Activated CD4-positive, alpha-beta T cell treated with anti-CD3 and anti-CD28 coated beads, Interleukin-2, amount 50 U/mL, for 24 hours (primary cell): ENCODE measurements at regions not wholly inside any gene's neighbourhood (a gene's known extent, or its start where the extent isn't known, plus 50 kb on each side); places are given as distances from the start of the nearest gene placed in this dataset.

Source experiments
- DNase-seq, 2 donors: peaks; one replicate each; pipeline ENCODE4 v3.0.0-alpha.2; 2020; ENCODE audit warnings: low read depth in 1 of 2, low spot score in 1 of 2

- DNase-seq, result no peak
Observed at GRCh38 chr2:59888706-59889105, 664.7 kb downstream of the BCL11A start.

DNA sequence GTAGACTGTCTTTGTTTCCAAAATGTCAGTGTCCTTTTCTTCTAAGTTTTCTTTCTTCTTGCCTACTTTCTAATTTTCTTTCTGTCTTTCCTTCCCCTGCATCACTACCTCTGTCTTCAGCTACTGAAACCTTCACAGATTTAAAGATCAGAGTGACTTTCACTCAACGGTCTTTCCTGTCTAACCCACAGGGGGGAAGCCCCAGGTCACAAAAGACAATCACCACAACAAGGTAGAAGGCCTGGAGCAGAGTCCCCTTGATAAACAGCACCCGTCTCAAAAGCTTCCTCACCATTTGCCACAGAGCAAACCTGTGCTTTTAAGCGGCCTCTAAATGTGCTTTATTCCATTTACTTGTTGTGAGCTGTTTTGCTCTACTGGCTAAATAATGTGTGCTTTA lies 665.4 kb downstream of the BCL11A start:
- peak in 1 of 2 donors; percentile 15 for DNase-seq

- DNase-seq, result no peak
Observed at GRCh38 chr2:59887366-59887765, 666.1 kb downstream of the BCL11A start.

DNA sequence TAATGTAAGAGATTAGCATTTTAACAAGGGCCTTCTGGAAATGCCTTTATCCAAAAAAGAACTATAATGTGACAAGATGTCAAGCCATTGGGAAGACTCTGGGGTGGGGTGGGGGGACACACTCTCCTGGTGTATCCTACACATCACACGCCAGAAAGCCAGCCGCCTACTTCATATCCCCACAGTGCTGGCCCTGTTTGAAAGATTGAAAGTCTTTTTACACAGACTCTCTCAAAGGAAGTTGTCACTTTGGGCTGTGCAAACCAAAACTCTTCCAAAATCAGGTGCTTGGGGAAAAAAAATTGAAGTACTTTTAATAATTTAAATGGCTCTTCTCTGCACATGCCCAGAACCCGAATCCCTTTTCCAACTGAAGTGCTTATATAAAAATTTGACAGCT lies 666.7 kb downstream of the BCL11A start:
- DNase-seq, result no peak

- no peak for DNase-seq
Observed at GRCh38 chr2:59885541-59885940, 667.9 kb downstream of the BCL11A start.

DNA sequence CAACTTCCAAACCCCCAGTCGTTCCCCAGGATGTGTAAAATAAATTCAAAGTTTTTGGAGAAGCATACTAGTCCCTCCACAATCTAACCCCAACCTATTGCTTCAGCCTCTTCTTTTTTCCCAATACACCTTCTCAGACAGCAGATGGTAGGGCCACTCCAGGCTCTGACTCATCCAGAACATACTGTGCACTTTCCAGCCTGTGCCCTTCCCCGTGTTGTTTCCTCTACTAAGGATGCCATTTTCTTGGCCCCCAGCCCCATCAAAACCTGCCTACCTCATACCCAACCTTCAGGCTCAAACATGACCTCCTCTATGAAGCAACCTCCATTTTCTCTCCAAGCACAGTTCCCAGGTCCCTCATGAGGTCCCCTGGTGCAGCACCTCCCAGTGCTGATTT lies 669.3 kb downstream of the BCL11A start:
- no peak for DNase-seq

DNA sequence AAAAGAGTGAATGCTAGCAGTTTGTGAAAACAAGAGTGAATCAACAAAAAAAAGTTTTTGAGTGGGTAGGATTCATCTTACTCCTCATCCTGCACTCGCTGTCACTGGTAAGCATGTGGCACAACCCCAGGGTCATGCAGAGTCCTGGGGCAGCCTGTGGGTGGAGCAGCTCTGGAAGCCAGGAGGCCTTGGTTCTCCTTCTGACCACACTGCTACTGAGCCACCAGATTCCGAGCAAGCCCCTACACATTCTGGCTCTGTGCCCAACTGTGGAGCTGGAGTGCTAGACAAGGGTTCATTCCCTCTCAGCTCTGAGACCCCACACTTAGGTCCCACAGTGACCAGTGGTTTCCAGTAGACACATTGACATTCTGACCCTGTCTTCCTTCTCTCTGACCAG lies 670.6 kb downstream of the BCL11A start:
- DNase-seq, result no peak

DNA sequence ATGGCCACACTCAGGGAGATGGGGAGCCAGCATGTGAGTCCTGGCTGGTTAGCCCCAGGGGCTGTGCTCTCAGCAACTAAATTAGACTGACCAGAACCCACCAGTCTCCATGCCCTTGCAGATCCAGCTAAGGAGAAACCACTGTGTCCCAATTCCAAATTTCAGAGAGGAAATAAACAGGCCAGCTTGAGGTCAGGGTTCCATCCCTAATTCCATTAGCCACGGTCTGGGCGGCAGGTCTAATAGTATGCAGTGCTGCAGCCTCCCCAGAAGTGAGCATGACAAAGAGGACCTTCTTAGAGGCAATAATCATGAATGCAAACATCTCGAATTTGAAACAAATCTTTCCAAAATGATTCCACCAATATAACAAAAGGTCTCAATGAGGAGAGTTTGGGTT lies 671.2 kb downstream of the BCL11A start:
- DNase-seq, result no peak

DNA sequence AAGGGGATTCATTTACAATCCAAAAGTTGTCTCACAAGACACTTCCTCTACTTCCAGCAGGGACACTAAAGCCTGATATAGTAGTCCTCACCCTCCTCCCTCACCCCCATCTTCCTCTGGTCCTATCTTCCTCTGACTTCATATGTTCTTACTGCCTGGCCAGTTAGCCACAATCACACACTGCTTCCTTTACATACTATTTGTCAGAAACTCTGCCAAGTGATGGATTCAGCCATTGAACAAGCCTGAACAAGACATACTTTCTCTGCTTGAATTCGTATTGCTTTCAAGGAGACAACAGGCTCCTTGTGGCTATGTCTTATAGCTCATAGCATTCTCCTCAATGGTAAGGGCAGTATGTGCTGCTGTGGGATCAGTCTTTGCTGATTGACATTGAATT lies 672.2 kb downstream of the BCL11A start:
- DNase-seq, result no peak

DNA sequence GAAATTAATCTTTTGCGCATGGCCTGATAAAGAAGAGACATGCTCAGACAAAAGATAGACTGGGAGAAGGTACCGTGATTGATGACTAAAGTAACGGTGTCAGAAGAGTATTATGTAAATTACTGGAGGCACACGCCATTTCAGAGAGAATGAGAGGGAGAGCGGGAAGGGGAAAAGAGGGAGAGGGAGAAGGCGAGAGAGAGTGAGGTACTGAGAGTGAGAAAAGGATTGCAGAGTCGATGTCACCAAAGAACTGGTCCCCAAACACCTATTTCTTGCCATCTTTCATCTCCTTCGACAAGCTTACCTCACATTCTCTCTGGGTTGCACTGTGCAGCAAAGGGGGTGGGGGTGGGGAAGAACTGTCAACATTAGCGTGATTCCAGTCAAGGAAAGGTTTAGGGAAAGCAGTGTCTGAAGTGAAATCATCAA lies 673.7 kb downstream of the BCL11A start:
- no peak for DNase-seq

GRCh38 chr2:59875836-59876235 lies 677.6 kb downstream of the BCL11A start:
- no peak for DNase-seq

DNA sequence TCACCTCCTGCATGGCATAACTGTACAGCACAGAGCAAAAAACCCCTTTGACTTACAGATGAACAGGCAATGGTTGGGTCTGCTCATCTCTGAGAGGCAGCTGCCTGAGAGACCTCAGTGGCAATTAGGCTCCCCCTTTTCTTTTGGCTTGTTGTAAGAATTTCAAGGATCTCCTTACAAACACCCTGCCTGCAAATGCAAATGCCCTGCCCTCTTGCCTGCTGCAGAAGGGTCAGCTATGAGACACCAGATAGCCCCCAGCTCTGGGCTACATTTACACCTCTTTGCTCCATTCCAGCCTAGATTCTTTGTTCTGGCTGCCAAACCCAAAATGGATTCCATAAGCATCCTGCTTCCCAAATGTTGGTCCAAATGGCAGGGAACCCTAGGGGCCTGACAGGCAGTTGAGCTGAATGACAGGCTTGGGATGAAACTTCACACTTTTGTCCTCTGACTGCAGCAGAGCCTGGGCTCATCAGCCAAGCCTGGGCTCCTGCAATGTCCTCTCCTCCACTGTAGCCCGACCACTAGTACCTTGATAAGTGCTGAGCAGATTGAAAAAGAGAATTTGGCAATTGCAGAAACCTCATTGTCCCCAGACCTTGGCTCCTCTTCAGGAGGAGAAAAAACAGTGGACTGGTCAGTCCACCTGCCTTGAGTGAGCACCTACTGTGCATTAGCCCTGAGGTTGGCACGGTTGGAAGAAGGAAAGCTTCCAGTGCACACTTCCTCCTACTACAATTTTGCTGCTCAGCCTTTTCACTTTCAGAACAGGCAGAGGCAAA lies 678.3 kb downstream of the BCL11A start:
- DNase-seq, result no peak

GRCh38 chr2:59874361-59874760 lies 679.1 kb downstream of the BCL11A start:
- no peak for DNase-seq

DNA sequence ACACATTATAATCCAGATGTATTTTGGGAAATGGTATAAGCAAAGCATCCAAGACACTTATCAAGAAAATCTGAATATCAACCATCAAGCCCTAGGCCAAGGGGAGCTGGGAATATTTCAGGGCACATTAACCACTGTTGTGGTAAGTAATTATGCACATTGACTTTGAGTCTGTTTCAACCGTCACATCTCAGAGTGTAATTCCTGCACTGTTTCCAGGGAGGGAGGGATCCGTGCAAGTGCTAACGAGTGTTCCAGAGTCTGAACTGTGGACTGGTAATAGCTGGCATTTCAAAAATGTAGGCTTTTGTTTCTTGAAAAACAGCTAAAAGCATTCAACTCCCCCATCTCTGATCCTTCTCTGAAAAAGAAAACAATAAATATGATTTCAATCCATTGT lies 681.6 kb downstream of the BCL11A start:
- no peak for DNase-seq

- no peak for DNase-seq
Observed at GRCh38 chr2:59868981-59869380, 684.5 kb downstream of the BCL11A start.

DNA sequence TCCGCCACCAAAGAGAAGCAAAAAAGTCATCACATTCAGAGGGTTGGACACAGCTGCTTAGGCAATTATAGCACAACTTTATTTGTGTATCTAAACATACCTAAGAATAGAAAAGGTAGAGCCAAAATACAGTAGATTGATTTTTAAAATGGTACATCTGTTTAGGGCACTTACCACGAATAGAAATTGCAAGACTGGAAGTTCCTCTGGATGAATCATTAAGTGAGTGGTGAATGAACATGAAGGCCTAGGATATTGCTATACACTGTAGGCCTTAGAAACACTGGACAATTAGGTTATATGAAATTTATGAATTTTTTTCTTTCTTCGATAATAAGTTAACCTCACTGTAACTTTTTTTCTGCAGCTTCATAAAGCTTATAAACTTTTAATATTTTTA lies 687.0 kb downstream of the BCL11A start:
- no peak for DNase-seq

GRCh38 chr2:59858540-59858939 lies 694.9 kb downstream of the BCL11A start:
- DNase-seq, result no peak

- DNase-seq, result no peak
Observed at GRCh38 chr2:59857109-59857508, 696.3 kb downstream of the BCL11A start.

DNA sequence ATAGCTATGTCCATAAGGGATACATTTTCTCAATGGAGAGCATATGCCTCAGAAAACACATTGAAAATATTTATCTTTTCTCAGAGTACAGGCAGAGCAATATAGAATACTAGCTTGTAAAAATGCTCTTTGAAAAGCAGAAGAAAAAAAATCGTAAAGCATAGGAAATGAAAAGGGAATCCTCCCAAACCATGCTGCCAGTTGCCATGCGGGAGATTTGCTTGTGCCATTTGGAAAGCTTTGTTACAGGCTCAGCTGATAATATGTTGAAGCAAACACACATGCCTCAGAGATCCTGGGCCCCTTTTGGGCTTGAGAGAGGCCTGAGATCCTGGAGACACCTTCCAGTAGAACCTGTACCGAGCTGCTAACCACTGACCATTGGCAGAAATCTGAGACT lies 697.1 kb downstream of the BCL11A start:
- DNase-seq, result no peak

DNA sequence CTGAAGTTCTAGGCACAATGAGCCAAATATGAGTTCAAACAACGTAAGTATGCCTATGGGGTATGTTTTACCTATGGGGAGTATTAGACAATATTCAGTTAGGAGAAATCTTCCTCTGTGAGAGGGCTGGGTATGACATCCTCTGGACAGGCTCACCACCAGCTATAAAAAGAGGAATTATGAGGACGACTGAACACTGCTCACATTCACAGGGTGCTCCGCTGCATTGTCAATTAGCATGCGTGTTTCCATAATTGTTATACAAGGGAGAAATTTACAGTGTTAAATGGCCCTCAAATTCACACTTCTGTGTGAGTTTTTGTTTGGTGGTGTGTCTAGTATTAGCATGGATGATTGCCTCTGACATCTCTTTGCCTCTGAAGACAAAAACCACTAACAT lies 700.4 kb downstream of the BCL11A start:
- no peak for DNase-seq

- no peak for DNase-seq
Observed at GRCh38 chr2:59851836-59852475, 701.5 kb downstream of the BCL11A start.

GRCh38 chr2:59850554-59850953 lies 702.9 kb downstream of the BCL11A start:
- DNase-seq, result no peak

DNA sequence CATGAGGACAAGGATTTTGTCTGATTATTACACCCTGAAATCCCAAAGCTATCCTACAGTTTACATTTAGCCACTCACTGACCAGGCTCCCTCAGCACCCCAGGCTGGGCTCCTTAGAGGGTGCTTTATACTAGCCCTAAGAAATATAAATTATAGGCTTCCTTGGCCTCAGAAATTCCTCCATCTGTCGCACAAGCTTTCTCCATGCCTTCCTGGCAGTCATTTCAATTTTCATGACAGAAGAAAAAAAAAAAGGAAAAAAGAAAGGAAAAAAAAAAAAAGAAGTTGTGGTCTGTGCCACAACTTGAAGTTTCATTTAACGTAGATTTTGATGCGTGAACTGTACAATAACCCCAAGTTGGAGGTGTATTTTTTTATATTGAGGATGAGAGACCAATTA lies 719.5 kb downstream of the BCL11A start:
- no peak for DNase-seq
